OCI-LY7 (cell line): ENCODE measurements at regions not wholly inside any gene's neighbourhood (a gene's known extent, or its start where the extent isn't known, plus 50 kb on each side); places are given as distances from the start of the nearest gene placed in this dataset.

ENCODE experiments used
- CTCF ChIP-seq: fragments of 200-600 bp; sonication (generic); conservative IDR thresholded peaks from 2 replicates; pipeline ENCODE4 v1.5.1; 2014; ENCODE audit warnings: mild to moderate bottlenecking, antibody characterized with exemption, low read length, moderate library complexity, mixed read lengths
- EZH2phosphoT487 ChIP-seq: fragments of 200-600 bp; sonication (generic); IDR thresholded peaks from 2 replicates; pipeline ENCODE4 v1.6.1; 2018; ENCODE audit warnings: low read depth, borderline replicate concordance, mild to moderate bottlenecking, mixed run types, antibody characterized with exemption, low read length, moderate library complexity, mixed read lengths

GRCh38 chr6:23343610-23344306, 774.4 kb downstream of the HDGFL1 start:
- TF ChIP-seq CTCF (no peak), EZH2phosphoT487 (no peak)
